HG03064 (cell line): ENCODE measurements at regions not wholly inside any gene's neighbourhood (a gene's known extent, or its start where the extent isn't known, plus 50 kb on each side); places are given as distances from the start of the nearest gene placed in this dataset.

Experiments
- ATAC-seq: cut with Tn5 transposase; IDR thresholded peaks from one replicate; pipeline ENCODE4 v1.9.1; 2021; ENCODE audit warnings: low read depth; ENCODE audit not compliant: unreplicated experiment

DNA sequence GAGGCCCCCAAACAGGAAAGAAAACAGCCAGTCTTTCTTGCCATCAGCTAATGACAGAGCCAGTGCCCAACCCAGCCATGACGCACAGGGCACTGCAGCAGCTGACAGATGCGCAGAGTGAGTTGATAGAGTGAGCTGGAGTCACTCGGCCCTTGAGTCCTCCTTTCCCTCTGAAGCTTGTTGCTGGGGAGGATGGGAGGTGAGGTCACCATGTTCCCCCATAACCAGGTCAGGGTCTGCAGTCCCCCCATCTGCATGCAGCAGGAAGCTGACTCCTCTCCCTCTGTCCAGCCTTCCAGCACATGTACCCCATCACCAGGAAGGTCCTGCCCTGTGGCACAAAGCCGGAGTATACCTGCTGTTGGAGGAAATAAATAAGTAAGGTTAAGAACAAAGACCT lies 174.6 kb downstream of the ABHD5 start:
- ATAC-seq = no peak

GRCh38 chr3:43865887-43866528 lies 175.3 kb downstream of the ABHD5 start:
- ATAC-seq = no peak

GRCh38 chr3:43866529-43867353 lies 176.0 kb downstream of the ABHD5 start:
- no peak for ATAC-seq

DNA sequence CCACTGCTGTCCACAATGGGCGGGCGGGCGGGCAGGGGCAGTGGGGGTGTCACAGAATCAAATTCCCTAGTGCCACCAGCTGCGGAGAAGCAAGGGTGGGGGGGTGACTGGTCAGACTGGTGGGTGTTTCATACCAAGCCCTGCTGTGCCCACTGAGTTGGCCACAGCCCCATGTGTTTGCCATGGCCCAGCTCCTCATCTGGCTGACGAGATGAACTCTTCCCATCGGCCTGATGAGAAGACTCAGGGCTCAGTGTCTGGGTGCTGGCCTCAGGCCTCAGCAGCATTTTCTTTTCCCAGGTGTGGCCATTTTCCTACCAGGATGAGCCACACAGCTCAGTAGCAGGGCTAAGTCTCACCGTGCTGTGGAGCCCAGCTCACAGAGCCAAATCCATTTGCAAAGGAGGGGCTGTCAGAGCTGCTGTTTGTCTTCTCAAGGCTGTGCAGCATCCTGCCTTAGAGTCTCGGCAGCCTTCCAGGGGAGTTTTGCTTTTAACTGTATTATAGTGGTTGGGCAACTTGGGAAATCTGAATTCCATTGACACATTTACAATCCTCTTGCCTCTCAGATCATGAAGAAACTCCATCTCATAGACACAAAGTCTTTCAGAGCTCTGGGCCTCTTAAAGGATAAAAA lies 176.8 kb downstream of the ABHD5 start:
- ATAC-seq = no peak

GRCh38 chr3:43869491-43869890 lies 178.8 kb downstream of the ABHD5 start:
- no peak for ATAC-seq

DNA sequence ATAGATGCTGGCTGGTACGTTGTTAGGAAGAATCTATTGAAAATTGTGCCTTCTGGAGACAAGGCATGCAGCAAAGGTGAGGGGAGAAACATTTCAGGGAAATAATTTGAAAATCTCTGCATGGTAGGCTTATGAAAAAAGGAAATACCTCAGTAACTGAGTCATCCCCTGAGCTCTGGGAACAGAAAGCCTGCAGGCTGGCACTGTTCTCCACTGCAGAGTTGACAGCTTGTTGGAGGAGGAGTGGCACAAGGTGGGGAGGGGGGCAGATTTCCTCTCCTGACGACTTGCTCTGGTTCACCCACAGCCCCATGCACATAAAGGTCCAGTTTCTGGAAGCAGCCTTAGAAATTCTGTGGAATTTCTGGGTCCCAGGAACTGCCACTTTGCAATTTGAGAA lies 179.4 kb downstream of the ABHD5 start:
- no peak for ATAC-seq

GRCh38 chr3:43870844-43871626 lies 180.3 kb downstream of the ABHD5 start:
- no peak for ATAC-seq

DNA sequence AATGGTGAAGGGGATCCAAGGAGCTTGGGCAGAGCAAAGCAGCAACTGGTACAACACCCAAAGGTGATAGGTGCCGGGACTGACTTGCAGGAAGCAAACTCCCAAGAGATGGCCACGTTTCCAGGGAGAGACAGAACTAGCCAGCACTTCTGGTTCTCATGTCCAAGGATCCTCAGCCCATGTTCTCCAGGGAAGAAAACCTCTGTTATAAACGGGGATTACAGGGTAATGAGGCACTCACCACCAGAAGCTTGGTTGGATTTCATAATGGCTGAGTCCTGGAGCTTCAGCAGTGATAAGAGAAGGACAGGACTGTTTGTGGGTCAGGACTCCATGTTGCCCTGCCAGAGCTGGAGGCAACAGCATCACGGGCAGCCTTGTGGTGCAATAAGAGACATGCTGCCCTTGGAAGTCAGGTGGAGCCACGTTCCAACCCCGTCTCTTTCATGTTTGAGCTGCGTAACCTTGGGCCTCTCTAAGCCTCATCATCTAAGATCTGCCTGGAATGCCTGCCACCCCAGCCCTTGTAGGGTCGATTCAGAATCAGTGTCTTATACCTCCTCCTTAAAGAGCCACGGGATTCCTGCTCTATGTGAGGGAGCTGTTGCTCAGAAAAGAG lies 181.0 kb downstream of the ABHD5 start:
- no peak for ATAC-seq

DNA sequence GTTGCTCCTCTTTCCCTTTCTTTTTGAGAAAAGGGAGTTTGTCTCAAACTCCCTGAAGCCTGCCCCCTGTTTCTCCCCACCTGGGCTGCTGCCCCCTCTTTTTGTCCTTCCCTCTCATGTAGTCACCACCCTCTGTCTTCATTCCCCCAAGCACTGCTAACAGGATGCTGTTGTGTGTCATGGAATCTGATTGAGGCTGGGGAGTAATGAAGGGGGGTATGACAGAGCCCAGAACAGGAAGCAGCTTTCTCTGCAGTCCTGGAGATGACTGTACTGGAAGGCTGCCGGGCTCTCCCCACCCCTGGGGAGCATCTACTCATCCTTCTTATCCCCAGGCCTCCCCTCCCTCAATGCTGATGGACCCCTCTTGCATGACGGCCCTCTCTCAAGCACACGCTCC lies 181.6 kb downstream of the ABHD5 start:
- ATAC-seq = no peak

- ATAC-seq = no peak
Observed at GRCh38 chr3:43872901-43873300, 182.2 kb downstream of the ABHD5 start.

- no peak for ATAC-seq
Observed at GRCh38 chr3:43873723-43874122, 183.0 kb downstream of the ABHD5 start.

DNA sequence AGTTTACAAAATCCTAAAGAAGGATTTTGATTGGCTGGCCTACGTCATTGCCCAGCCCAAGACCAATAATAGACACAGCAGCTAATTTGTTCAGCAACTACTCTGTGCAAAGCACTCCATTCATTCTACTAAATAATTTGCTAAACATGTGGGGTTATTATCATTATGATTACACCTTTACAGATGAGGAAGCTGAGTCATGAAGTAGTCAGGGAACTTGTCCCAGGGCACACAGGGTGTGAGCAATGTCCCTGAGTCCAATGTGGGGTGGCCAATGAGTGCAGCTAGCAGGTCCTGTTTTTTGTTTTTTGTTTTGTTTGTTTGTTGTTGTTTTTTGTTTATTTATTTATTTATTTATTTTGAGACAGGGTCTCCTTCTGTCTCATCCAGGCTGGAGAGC lies 183.6 kb downstream of the ABHD5 start:
- ATAC-seq = no peak

- ATAC-seq = no peak
Observed at GRCh38 chr3:43874731-43875130, 184.0 kb downstream of the ABHD5 start.

DNA sequence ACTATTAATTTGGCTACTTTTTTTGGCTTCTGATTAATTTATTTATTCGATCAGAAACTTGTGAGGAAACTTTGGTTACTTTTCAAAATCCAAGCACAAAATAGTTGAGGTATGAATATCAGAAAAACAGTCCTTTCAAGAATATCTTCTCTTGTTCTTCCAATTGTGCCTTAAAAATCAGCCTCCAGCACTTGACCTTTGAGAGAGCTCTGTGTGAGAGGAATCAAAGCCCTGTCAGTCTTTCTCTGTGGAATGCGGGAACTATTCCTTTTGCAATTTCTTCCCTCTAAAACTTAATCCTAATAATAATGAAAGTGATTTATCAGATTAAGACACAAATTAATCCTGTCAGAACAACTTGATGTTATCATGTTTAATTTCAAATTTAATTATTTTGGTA lies 185.9 kb downstream of the ABHD5 start:
- no peak for ATAC-seq

DNA sequence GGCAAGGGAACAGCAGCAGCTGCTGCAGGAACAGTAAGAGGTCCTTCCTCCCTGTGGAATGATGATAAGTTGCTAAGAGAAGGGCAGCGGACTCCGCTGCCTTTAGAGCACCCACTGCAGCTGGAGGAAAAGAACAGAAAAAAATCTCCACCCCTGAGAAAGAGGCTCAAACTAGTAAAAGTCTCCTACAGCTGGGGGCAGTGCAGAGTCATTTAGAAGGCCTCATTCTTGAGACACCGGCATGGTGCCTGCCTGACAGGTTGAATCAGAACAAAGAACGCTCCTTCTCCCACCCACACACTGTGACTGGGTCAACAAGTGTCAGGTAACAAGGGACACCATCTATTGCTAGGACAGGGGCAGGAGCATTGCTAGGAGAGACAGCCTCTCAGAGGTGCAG lies 188.4 kb downstream of the ABHD5 start:
- ATAC-seq = no peak

GRCh38 chr3:43882976-43883680 lies 192.4 kb downstream of the ABHD5 start:
- ATAC-seq = no peak

- no peak for ATAC-seq
Observed at GRCh38 chr3:43883729-43884396, 193.1 kb downstream of the ABHD5 start.

GRCh38 chr3:43884581-43884980 lies 193.8 kb downstream of the ABHD5 start:
- no peak for ATAC-seq

- ATAC-seq = no peak
Observed at GRCh38 chr3:43885908-43886618, 195.3 kb downstream of the ABHD5 start.
